ENCODE measurements at regions not wholly inside any gene's neighbourhood (a gene's known extent, or its start where the extent isn't known, plus 50 kb on each side); places are given as distances from the start of the nearest gene placed in this dataset.
"Not testable (repeated sequence)": the region's sequence is repeated elsewhere in the genome, so short reads cannot be mapped to it uniquely, and the experiment has no call there.

- no peak for DNase-seq (ENCODE audit: low spot score)
Observed at GRCh38 chr14:88985654-88986053, 161.2 kb downstream of the TTC8 start.

- no peak for DNase-seq (ENCODE audit: low spot score)
Observed at GRCh38 chr14:88986146-88986841, 161.8 kb downstream of the TTC8 start.

- DNase-seq (ENCODE audit: low spot score) = not testable (repeated sequence)
Observed at GRCh38 chr14:88986908-88987307, 162.5 kb downstream of the TTC8 start.

- DNase-seq (ENCODE audit: low spot score) = no peak
Observed at GRCh38 chr14:88987516-88987915, 163.1 kb downstream of the TTC8 start.

- no peak for DNase-seq (ENCODE audit: low spot score)
Observed at GRCh38 chr14:88989911-88990310, 165.5 kb downstream of the TTC8 start.

- DNase-seq (ENCODE audit: low spot score) = no peak
Observed at GRCh38 chr14:88990856-88991255, 166.4 kb downstream of the TTC8 start.

- DNase-seq (ENCODE audit: low spot score) = no peak
Observed at GRCh38 chr14:88992011-88992410, 167.6 kb downstream of the TTC8 start.

GRCh38 chr14:88993946-88994345 lies 169.5 kb downstream of the TTC8 start:
- no peak for DNase-seq (ENCODE audit: low spot score)

- DNase-seq (ENCODE audit: low spot score) = peak; percentile 39
Observed at GRCh38 chr14:88995437-88996198, 171.2 kb downstream of the TTC8 start.

GRCh38 chr14:88998027-88998426 lies 173.6 kb downstream of the TTC8 start:
- DNase-seq (ENCODE audit: low spot score) = no peak

GRCh38 chr14:88999137-88999536 lies 174.7 kb downstream of the TTC8 start:
- DNase-seq (ENCODE audit: low spot score) = no peak

GRCh38 chr14:89000007-89000942 lies 175.8 kb downstream of the TTC8 start:
- DNase-seq (ENCODE audit: low spot score) = no peak

GRCh38 chr14:89004166-89004565 lies 179.7 kb downstream of the TTC8 start:
- no peak for DNase-seq (ENCODE audit: low spot score)

GRCh38 chr14:89007906-89008305 lies 183.5 kb downstream of the TTC8 start:
- no peak for DNase-seq (ENCODE audit: low spot score)

GRCh38 chr14:89011355-89012281 lies 187.2 kb downstream of the TTC8 start:
- DNase-seq (ENCODE audit: low spot score) = no peak

GRCh38 chr14:89012282-89013097 lies 188.0 kb downstream of the TTC8 start:
- no peak for DNase-seq (ENCODE audit: low spot score)

- peak; percentile 66 for DNase-seq (ENCODE audit: low spot score)
Observed at GRCh38 chr14:89013098-89013504, 188.7 kb downstream of the TTC8 start.

- no peak for DNase-seq (ENCODE audit: low spot score)
Observed at GRCh38 chr14:89013698-89014568, 189.5 kb downstream of the TTC8 start.

- no peak for DNase-seq (ENCODE audit: low spot score)
Observed at GRCh38 chr14:89014569-89014850, 190.1 kb downstream of the TTC8 start.

- DNase-seq (ENCODE audit: low spot score) = no peak
Observed at GRCh38 chr14:89015016-89015415, 190.6 kb downstream of the TTC8 start.

Data from D341Med (cell line).